HG02840 (cell line): ENCODE measurements at regions not wholly inside any gene's neighbourhood (a gene's known extent, or its start where the extent isn't known, plus 50 kb on each side); places are given as distances from the start of the nearest gene placed in this dataset.
"Not testable (repeated sequence)": the region's sequence is repeated elsewhere in the genome, so short reads cannot be mapped to it uniquely, and the experiment has no call there.

ENCODE experiments used
- ATAC-seq: cut with Tn5 transposase; IDR thresholded peaks from one replicate; pipeline ENCODE4 v1.9.1; 2021; ENCODE audit warnings: mild to moderate bottlenecking, moderate library complexity, moderate number of reproducible peaks; ENCODE audit not compliant: unreplicated experiment, low FRiP score

GRCh38 chr9:115818651-115819050, 334.9 kb upstream of the PAPPA start:
- not testable (repeated sequence) for ATAC-seq

GRCh38 chr9:115832031-115832430, 321.6 kb upstream of the PAPPA start:
- ATAC-seq = no peak

- no peak for ATAC-seq
Observed at GRCh38 chr9:115837618-115838017, 316.0 kb upstream of the PAPPA start.

GRCh38 chr9:115838417-115838816, 315.2 kb upstream of the PAPPA start:
- ATAC-seq = no peak

- not testable (repeated sequence) for ATAC-seq
Observed at GRCh38 chr9:115844433-115844832, 309.2 kb upstream of the PAPPA start.

GRCh38 chr9:115845648-115846312, 307.8 kb upstream of the PAPPA start:
- ATAC-seq = no peak

- ATAC-seq = no peak
Observed at GRCh38 chr9:115847216-115847615, 306.4 kb upstream of the PAPPA start.

- no peak for ATAC-seq
Observed at GRCh38 chr9:115849679-115850412, 303.7 kb upstream of the PAPPA start.

GRCh38 chr9:115850548-115851304, 302.9 kb upstream of the PAPPA start:
- no peak for ATAC-seq

- ATAC-seq = no peak
Observed at GRCh38 chr9:115855458-115856133, 298.0 kb upstream of the PAPPA start.

GRCh38 chr9:115858421-115858820, 295.2 kb upstream of the PAPPA start:
- not testable (repeated sequence) for ATAC-seq

- ATAC-seq = no peak
Observed at GRCh38 chr9:115862021-115862420, 291.6 kb upstream of the PAPPA start.

- ATAC-seq = no peak
Observed at GRCh38 chr9:115864581-115864980, 289.0 kb upstream of the PAPPA start.

- no peak for ATAC-seq
Observed at GRCh38 chr9:115867326-115867725, 286.3 kb upstream of the PAPPA start.

- ATAC-seq = no peak
Observed at GRCh38 chr9:115877852-115878438, 275.6 kb upstream of the PAPPA start.

- no peak for ATAC-seq
Observed at GRCh38 chr9:115879451-115879850, 274.1 kb upstream of the PAPPA start.

GRCh38 chr9:115880221-115880885, 273.2 kb upstream of the PAPPA start:
- ATAC-seq = no peak

- ATAC-seq = no peak
Observed at GRCh38 chr9:115882911-115883310, 270.7 kb upstream of the PAPPA start.

- no peak for ATAC-seq
Observed at GRCh38 chr9:115883467-115884329, 269.9 kb upstream of the PAPPA start.
